Stimulated activated naive CD4-positive, alpha-beta T cell (primary cell): ENCODE measurements at regions not wholly inside any gene's neighbourhood (a gene's known extent, or its start where the extent isn't known, plus 50 kb on each side); places are given as distances from the start of the nearest gene placed in this dataset.
"Not testable (repeated sequence)": the region's sequence is repeated elsewhere in the genome, so short reads cannot be mapped to it uniquely, and the experiment has no call there.

ENCODE experiments used
- DNase-seq, 6 experiments: peaks; one replicate each; lab custom pipeline; 2025; lab: John Stamatoyannopoulos, UW

DNA sequence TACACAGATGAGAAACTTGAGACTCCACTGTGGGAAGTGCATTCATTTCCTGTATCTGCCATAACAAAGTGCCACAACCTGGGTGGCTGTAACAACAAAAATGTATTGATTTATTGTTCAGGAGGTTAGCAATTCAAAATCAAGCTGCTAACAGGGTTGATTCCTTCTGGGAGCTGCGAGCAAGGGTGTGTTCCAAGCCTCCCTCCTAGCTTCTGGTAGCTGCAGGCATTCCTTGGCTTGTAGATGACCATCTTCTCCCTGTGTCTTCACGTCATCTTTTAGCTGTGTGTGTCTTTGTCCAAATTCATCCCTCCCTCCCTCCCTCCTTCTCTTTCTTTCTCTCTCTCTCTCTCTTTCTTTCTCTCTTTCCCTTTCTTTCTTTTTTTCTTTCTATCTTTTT is 258.1 kb downstream of the MSX2 start:
- DNase-seq = no peak

GRCh38 chr5:174981416-174981815 is 257.0 kb downstream of the MSX2 start:
- no peak for DNase-seq

- no peak for DNase-seq
Observed at GRCh38 chr5:174980952-174981351, 256.6 kb downstream of the MSX2 start.

DNA sequence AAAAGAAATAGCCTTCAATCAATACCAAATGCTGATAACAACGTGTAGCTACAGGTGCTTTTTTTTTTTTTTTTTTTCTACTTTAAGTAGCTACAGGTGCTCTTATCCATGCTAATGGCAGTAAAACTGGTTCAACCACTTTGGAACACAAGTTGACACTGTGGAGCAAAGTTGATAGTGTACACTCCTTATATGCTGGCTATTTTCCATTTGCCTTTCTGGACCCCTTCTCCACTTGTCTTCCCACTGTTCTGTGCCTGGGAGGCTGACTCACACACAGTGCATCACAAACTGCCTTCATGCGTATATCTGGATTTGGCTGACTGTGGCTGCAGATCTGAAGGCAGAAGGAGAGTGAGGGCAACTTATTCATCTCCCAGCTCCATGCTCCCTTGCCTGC is 247.9 kb downstream of the MSX2 start:
- DNase-seq = no peak

DNA sequence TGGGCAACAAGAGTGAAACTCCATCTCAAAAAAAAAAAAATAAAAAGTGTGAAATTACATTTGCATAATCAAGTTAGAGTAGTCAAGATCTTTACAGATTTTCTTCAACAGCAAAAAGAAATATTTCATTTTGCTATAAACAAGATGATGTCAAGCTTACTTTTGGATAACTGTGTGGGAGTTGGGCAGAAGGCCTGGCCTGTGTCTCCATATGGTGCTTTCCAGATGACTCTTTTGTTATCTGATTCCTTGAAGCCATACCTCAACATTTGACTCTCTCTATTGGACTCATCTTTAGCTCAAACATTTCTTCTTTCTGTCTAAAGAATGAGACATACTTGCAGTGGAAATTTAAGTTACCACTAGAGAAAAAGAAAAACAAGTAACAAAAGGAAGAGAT is 246.8 kb downstream of the MSX2 start:
- DNase-seq = no peak

DNA sequence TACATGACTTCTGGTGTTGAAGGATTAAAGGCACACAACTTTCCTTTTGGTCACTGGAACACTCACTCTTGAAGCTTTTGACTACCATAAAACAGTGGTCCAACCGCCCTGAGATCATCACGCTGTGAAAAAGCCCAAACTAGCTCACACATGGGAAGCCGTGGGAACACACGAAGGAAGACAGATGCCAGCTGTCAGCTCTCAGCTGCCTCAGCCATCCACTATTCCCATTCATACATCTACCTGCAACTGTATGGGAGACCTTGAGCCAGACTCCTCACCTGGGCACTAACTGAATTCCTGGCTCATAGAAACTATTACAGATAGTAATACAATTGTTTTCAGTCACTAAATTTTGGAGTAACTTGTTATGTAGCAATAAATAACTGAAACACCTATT is 246.1 kb downstream of the MSX2 start:
- no peak for DNase-seq

- DNase-seq = no peak
Observed at GRCh38 chr5:174953871-174954270, 229.5 kb downstream of the MSX2 start.

DNA sequence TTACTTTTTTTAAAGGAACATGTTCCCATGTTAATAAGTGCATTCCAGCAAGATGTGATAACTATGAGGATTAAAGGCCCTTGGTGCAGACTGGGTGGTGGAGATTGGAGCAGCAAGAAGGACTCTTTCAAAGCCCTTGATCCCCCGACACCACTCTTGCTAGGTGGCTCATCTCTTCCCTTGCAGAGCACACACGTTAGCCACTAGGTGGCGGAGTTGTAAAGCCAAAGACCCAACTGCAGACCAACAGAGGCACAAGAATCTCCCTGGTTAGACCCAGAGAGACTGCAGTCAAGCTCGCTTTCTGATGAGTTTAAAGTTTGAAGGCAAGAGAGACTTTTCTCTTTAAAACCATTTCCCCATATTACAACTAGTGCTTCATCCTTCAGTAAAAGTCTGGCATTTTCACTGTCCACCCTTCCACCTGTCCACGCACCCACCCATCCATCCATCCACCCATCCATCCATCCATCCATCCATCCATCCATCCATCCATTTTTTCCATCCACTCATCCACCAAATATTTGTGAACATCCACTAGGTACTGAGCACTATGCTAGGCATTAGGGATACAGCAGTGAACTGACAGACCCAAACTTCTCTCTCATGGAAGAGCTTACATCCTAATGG is 226.9 kb downstream of the MSX2 start:
- DNase-seq = peak in 5 of 6 experiments; percentile 5 to 56 (median 27)

DNA sequence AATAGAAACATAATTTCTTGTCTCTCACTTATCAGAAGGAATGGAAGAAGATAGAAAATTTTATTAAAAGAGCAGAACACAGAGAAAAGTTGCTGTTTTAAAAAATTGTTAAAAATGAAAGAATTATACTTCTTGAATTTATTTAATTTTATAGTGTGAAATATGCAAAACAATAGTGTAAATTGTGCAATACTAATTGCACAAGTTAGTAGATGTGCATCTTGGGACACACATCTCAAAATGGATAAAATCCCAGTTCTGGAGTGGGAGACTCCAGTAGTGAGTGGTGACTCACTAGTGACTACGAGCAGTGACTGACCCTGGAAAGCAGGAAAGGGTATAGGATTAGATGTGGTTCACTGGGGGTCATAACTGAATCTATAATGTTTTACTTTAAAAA is 223.2 kb downstream of the MSX2 start:
- DNase-seq = no peak

- no peak for DNase-seq
Observed at GRCh38 chr5:174945853-174946252, 221.5 kb downstream of the MSX2 start.

GRCh38 chr5:174943785-174944184 is 219.4 kb downstream of the MSX2 start:
- no peak for DNase-seq

GRCh38 chr5:174943002-174943401 is 218.6 kb downstream of the MSX2 start:
- not testable (repeated sequence) for DNase-seq

DNA sequence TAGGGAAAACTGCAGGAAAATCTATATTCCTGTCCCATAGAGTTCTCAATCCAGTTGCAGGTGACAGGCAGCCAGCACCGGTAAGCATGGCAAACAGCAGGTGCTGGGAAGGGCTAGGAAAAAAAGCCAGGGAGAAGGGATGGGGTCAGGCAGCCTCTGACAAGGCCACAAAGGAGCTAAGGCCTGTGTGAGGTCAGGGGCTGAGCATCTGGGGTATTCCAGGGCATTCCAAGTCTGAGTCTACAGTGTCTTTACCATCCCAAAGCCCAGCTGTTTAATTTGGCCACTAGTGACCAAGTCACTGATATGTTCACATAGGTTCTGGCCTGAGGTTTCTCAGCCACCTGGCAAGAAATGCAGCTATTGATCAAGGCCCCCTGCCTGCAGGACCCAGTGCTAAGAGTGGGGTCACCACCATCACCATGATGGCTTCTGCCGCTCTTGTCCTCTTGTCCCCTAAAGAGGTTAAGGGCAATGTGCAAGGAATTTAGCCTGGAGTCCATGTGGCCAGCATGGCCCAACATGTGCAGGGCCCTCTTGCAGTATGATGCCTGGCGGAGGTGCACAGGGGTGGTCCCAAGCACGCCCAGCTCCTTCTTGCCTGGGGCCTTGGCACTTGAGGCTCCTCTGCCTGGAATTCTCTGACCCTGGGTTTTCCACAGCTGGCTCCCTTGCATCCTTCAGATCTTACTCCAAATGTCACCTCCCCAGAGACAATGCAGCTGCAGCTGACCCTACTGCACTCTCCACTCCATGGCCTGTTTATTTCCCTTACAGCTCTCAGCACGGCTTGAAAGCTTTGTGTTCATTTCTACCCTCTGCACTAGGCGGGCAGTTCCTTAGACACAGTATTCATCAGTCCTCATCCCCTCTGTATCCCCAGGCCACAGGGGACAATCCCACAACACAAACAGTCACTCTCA is 213.1 kb downstream of the MSX2 start:
- no peak for DNase-seq

DNA sequence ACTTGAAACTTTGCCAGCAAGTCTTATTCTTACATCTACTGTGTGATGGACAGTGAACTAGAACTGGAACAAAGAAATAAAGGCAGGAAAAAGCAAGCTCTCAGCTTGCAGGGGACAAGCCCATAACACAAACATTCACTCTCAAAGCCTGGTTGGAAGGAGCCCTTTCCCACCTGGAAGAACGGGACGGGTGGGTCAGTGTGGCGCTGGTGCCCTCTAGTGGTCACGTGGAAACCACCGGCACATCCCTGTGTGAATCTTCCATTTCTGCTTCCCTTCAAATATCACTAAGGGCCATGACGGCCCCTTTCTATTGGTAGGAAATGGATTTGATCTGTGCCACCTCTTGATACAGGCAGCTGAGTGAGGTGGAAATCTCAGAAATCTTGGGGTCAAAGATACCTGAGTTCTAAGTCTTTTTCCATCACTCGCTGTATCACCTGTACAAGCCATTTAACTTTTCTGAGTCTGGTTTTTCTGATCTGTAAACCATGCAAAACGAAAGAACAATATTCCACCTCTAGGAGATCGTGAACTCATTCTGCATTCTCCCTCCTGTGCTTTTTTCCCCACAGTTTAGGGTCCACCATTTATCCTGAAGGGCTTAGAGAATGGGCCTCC is 211.6 kb downstream of the MSX2 start:
- DNase-seq = peak in 3 of 6 experiments; percentile 4 to 16 (median 4)

GRCh38 chr5:174931033-174931432 is 206.7 kb downstream of the MSX2 start:
- DNase-seq = not testable (repeated sequence)

DNA sequence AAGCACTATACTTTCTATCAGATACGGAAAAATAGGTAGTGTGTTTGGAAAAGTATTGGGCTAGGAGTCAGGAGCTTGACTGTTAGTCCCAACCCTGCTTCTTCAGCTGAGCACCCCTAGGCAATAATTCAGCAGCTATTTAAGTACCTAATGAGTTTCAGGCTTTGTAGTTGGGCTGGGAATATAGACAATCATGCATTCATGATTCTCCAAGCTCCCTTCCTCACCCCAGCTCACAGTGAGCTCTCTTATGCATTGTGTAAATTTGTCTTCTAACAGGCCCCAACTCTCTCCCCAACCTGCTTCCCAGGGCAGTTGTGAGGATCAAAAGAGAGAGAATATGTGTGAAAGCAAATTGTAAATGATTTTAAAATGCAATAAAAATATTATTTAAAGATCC is 201.2 kb downstream of the MSX2 start:
- DNase-seq = no peak

- no peak for DNase-seq
Observed at GRCh38 chr5:174922955-174923354, 198.6 kb downstream of the MSX2 start.

DNA sequence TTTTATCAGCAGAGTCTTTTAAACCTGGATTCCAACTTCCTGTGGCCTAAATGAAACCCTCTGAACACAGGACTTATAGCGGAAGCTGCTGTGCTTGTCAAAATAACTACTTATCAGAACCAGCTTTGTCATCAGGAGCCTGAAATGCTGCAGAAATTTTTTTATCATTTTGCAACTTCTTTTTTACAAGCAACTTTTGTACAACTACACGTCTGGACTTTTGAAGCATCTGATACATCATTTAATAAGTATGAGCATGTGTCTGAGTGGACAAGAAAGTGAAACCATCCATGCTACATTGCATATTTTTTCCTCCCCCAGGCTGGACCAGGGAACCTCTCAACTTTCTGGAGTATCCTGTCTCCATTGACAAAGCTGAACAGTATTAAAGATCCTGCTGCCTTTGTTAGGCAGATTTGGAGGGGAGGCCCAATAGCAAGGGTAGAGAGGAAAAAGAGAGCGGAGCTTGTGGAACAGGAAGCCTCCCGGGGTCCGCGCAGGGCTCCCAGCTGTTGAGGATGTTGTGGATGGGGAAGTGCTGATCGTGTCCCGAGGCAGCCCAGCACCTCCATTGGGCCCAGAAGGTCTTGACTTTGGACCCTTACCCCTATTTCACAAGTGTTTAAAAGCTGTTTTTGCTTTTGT is 196.6 kb downstream of the MSX2 start:
- DNase-seq = no peak

DNA sequence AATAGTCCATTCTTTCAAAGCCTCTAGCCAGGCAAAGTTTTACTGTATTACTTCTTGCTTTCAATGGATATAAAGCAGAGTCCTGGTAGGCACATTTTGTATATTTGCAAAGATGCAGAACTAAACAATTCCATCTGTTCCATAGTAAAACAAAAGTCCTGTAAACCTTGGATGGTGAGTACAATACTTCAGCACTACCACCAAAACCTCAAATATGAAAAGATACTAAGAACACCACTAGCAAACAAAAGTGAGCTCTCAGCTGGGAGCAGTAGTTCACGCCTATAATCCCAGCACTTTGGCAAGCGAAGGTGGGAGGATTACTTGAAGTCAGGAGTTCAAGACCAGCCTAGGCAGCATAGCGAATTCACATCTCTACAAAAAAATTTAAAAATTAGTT is 195.0 kb downstream of the MSX2 start:
- no peak for DNase-seq

DNA sequence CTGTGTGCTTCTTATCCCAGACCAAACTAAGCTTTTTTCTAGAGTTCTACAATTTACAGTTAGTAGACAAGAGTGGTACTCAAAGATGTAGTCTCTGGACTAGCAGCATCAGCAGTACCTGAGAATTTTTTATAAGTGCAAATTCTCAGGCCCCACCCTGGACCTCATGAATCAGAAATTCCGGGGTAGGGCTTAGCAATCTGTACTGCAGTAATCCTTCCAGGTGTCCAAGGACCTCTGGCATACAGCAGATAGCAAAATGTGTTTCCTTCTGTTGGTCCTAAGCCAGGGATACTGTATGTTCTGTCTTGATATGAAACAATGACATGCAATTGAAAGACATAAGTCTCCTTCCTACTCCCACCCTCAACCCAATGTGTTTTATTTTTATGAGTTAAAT is 194.3 kb downstream of the MSX2 start:
- DNase-seq = no peak

- DNase-seq = no peak
Observed at GRCh38 chr5:174917976-174918554, 193.7 kb downstream of the MSX2 start.

DNA sequence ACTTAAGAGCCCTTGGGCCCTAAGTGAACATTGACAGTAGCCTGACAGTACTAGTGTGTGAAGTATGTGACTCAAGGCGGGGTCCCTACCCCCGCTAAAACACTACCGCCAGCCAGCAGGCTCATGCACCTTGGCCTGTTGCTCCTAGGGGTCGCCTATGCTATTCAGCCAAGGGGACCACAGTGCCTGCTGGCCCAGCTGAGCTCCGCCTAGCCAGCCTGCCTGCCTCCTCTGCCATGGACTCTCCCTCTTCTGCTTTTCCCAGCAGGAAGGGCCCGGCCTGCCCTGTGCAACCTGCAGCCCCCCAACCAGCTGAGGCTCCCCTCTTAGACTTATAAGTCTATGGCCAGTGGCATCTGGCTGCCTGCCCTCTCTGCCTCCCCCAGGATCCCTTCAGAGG is 193.1 kb downstream of the MSX2 start:
- DNase-seq = not testable (repeated sequence)
